A549 (cell line): ENCODE measurements at regions not wholly inside any gene's neighbourhood (a gene's known extent, or its start where the extent isn't known, plus 50 kb on each side); places are given as distances from the start of the nearest gene placed in this dataset.

Experiments used
- ATAC-seq, 2 experiments: fragments of 200-7000 bp in 1 of 2; fragments of >200 bp in 1 of 2; cut with Nextera tagmentation in 1 of 2; cut with Tn5 transposase in 1 of 2; 3 replicates each; pipeline versions ENCODE4 v1.8.0 to v1.9.1; 2018 to 2020; ENCODE audit warnings: mild to moderate bottlenecking in 1 of 2, moderate library complexity in 1 of 2
- CTCF ChIA-PET: fragments of 300-600 bp; sonication (Branson Sonifier 250); formaldehyde crosslinking; extraction: SDS; loops from one replicate; lab custom pipeline; 2021; ENCODE audit warnings: antibody characterized with exemption, inconsistent platforms; lab: Yijun Ruan, JAX
- POLR2A ChIA-PET: fragments of 350-600 bp; formaldehyde crosslinking; extraction: SDS; loops from one replicate; lab custom pipeline; 2021; ENCODE audit warnings: antibody characterized with exemption, inconsistent platforms; lab: Yijun Ruan, JAX
- DNase-seq, 2 experiments: peaks; one replicate each; pipeline versions ENCODE4 v3.0.0 to v3.0.0-alpha.2; 2011 to 2016; ENCODE audit warnings: low read depth in 1 of 2, low spot score in 1 of 2
- FAIRE-seq: peaks from 2 replicates; lab custom pipeline; 2011; peaks lifted over from hg19 to GRCh38; lab: Jason Lieb, UNC
- H3K27ac ChIP-seq, 2 experiments: fragments of >200 bp; sonication (Bioruptor Twin); formaldehyde crosslinking; 3 replicates each; pipeline ENCODE4 v1.5.1; 2016 to 2017
- H3K4me1 ChIP-seq: fragments of >200 bp; sonication (Bioruptor Twin); formaldehyde crosslinking; 3 replicates; pipeline ENCODE4 v1.6.1; 2016
- H3K4me2 ChIP-seq: fragments of >200 bp; sonication (Bioruptor Twin); formaldehyde crosslinking; 3 replicates; pipeline ENCODE4 v1.6.1; 2016
- H3K4me3 ChIP-seq: fragments of >200 bp; sonication (Bioruptor Twin); formaldehyde crosslinking; 3 replicates; pipeline ENCODE4 v1.5.1; 2016
- H3K9me3 ChIP-seq: fragments of >200 bp; sonication (Bioruptor Twin); formaldehyde crosslinking; 3 replicates; pipeline ENCODE4 v1.6.1; 2016
- ATOH8 ChIP-seq: fragments of 250-450 bp; sonication (Bioruptor Pico); IDR thresholded peaks from 2 replicates; pipeline ENCODE4 v1.5.0; 2020; ENCODE audit warnings: low read depth, mild to moderate bottlenecking, moderate library complexity
- CBX2 ChIP-seq: fragments of 200-600 bp; sonication (generic); IDR thresholded peaks from 2 replicates; pipeline ENCODE4 v1.6.1; 2016; ENCODE audit warnings: low read depth, mild to moderate bottlenecking, borderline replicate concordance
- CBX8 ChIP-seq: fragments of 200-600 bp; sonication (generic); IDR thresholded peaks from 2 replicates; pipeline ENCODE4 v1.6.1; 2016
- CEBPB ChIP-seq, 2 experiments: fragments of >200 bp in 1 of 2; sonication (Bioruptor Twin) in 1 of 2; formaldehyde crosslinking in 1 of 2; IDR thresholded peaks; 2 replicates each; pipeline ENCODE4 v1.6.1; 2012 to 2016
- CHD2 ChIP-seq: fragments of 150-350 bp; IDR thresholded peaks from 2 replicates; pipeline ENCODE4 v1.6.1; 2014; ENCODE audit warnings: low read length; ENCODE audit not compliant: partially characterized antibody
- E2F6 ChIP-seq: IDR thresholded peaks from 2 replicates; pipeline ENCODE4 v1.6.1; 2012; ENCODE audit warnings: low read depth, borderline replicate concordance
- EHMT2 ChIP-seq: fragments of 200-600 bp; sonication (generic); IDR thresholded peaks from 2 replicates; pipeline ENCODE4 v1.6.1; 2016; ENCODE audit warnings: antibody characterized with exemption, low read depth, mild to moderate bottlenecking, moderate library complexity
- ESRRA ChIP-seq: fragments of 150-350 bp; IDR thresholded peaks from 2 replicates; pipeline ENCODE4 v1.6.1; 2014; ENCODE audit warnings: mild to moderate bottlenecking, low read length, borderline replicate concordance
- FOSB ChIP-seq: fragments of 250-450 bp; sonication (Bioruptor Pico); IDR thresholded peaks from 2 replicates; pipeline ENCODE4 v1.5.0; 2020; ENCODE audit warnings: mild to moderate bottlenecking, moderate library complexity
- HOXA7 ChIP-seq: fragments of 250-450 bp; sonication (Bioruptor Pico); IDR thresholded peaks from 2 replicates; pipeline ENCODE4 v1.5.0; 2020; ENCODE audit warnings: mild to moderate bottlenecking, moderate library complexity
- HOXB13 ChIP-seq: fragments of 250-450 bp; sonication (Bioruptor Pico); IDR thresholded peaks from 2 replicates; pipeline ENCODE4 v1.5.0; 2020; ENCODE audit warnings: low read depth, mild to moderate bottlenecking, moderate library complexity
- JUN ChIP-seq, 2 experiments: fragments of >200 bp; sonication (Bioruptor Twin); formaldehyde crosslinking; IDR thresholded peaks; 2 replicates in 1 of 2; 3 replicates in 1 of 2; pipeline ENCODE4 v1.6.1; 2016 to 2017
- JUNB ChIP-seq: fragments of >200 bp; sonication (Bioruptor Twin); formaldehyde crosslinking; IDR thresholded peaks from 2 replicates; pipeline ENCODE4 v1.6.1; 2016
- KDM5A ChIP-seq: fragments of 200-600 bp; sonication (generic); IDR thresholded peaks from 2 replicates; pipeline ENCODE4 v1.6.1; 2016; ENCODE audit warnings: antibody characterized with exemption, mild to moderate bottlenecking
- MYC ChIP-seq: IDR thresholded peaks from 2 replicates; pipeline ENCODE4 v1.6.1; 2012; ENCODE audit warnings: mild to moderate bottlenecking, inconsistent platforms, low read length, improper control_type of control experiment, borderline replicate concordance
- PHF8 ChIP-seq: fragments of 200-600 bp; sonication (generic); IDR thresholded peaks from 2 replicates; pipeline ENCODE4 v1.6.1; 2016; ENCODE audit warnings: low read depth, mild to moderate bottlenecking, antibody characterized with exemption, moderate library complexity, borderline replicate concordance
- POLR2A ChIP-seq: IDR thresholded peaks from 2 replicates; pipeline ENCODE4 v1.6.1; 2012; ENCODE audit warnings: mild to moderate bottlenecking, low read length
- POLR2AphosphoS2 ChIP-seq: conservative IDR thresholded peaks from 2 replicates; pipeline ENCODE4 v1.6.1; 2012; ENCODE audit warnings: low read length, improper control_type of control experiment, inconsistent platforms
- RFX5 ChIP-seq: fragments of 450-650 bp; IDR thresholded peaks from 2 replicates; pipeline ENCODE4 v1.7.1; 2014; ENCODE audit warnings: antibody characterized with exemption, mild to moderate bottlenecking, moderate library complexity
- SMC3 ChIP-seq: fragments of >200 bp; sonication (Bioruptor Twin); formaldehyde crosslinking; IDR thresholded peaks from 3 replicates; pipeline ENCODE4 v1.6.1; 2018; ENCODE audit warnings: inconsistent platforms
- ZFP36 ChIP-seq: fragments of 450-650 bp; IDR thresholded peaks from 2 replicates; pipeline ENCODE4 v1.6.1; 2014; ENCODE audit warnings: borderline replicate concordance; ENCODE audit not compliant: partially characterized antibody
- ZNF302 ChIP-seq: fragments of 250-450 bp; sonication (Bioruptor Pico); IDR thresholded peaks from 2 replicates; pipeline ENCODE4 v1.9.0; 2021; ENCODE audit warnings: inconsistent platforms, mild to moderate bottlenecking, moderate library complexity
- ZSCAN20 ChIP-seq: fragments of 250-450 bp; sonication (Bioruptor Pico); IDR thresholded peaks from 2 replicates; pipeline ENCODE4 v1.8.0; 2022; ENCODE audit warnings: mild to moderate bottlenecking, moderate library complexity
- WGBS: methylation state at CpG from one replicate; pipeline ENCODE4 v1.1.6; 2017; ENCODE audit errors: missing lambda C conversion rate; 5-methylcytosine and 5-hydroxymethylcytosine counted together

DNA sequence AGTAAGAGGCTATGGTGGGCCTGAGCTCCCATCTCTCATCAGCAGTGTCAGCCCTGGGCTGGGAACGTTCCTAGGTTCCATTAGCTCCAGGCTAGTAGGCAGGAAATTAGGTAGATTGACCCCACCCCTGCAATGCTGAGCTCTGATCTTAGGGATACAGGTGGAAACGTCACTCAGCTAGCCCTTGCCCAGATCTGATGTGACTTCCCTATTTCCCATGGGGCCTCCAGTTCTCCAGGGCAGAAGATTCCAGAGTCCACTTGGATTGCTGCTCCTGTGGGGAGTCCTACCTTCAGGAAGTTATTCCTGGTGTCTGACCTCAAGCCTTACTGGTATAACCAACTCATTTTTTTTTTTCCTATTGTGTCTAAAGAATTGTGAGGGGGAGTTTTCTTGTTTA lies 81.1 kb downstream of the EFNB1 start:
- Histone ChIP-seq H3K4me3 (no peak overlapping the region), H3K27ac (no peak overlapping the region), H3K4me2 (no peak overlapping the region), H3K4me1 (no peaks in the 10 kb centered on the region), H3K9me3 (no peaks in the 10 kb centered on the region)
- ChIA-PET POLR2A (no interaction called here), CTCF (interaction anchor here (1.9 kb wide), 1 partner anchor 82 kb away, joined by 5 read pairs; no protein-coding TSS in a partner anchor)
- WGBS = 40% methylated on average over 1 of the region's 2 CpGs
- FAIRE-seq (no peak), ATAC-seq (no peak), DNase-seq (no peak)
- TF ChIP-seq EHMT2 = no peak
- no peak for TF ChIP-seq KDM5A
- TF ChIP-seq JUNB = no peak
- TF ChIP-seq POLR2A = no peak
- TF ChIP-seq ATOH8 = no peak
- no peak for TF ChIP-seq E2F6
- TF ChIP-seq, all 56 proteins: peak for 0

GRCh38 chrX:68908071-68908470 lies 79.2 kb downstream of the EFNB1 start:
- Histone ChIP-seq H3K4me1 (no peaks in the 10 kb centered on the region), H3K27ac (no peak overlapping the region), H3K9me3 (no peaks in the 10 kb centered on the region), H3K4me2 (no peak overlapping the region), H3K4me3 (no peak overlapping the region)
- FAIRE-seq (no peak), DNase-seq (no peak), ATAC-seq (no peak)
- no CpG with 5 or more reads among the region's 5 CpGs for WGBS
- ChIA-PET CTCF (no interaction called here), POLR2A (no interaction called here)
- TF ChIP-seq POLR2AphosphoS2 (no peak), SMC3 (no peak), CHD2 (no peak), ZSCAN20 (CRISPR knock-in tag) (no peak), CBX2 (no peak), JUN (IDR thresholded peaks at IDR 0.05) (no peak), CEBPB (IDR thresholded peaks at IDR 0.05) (no peak), ZNF302 (CRISPR knock-in tag) (no peak), ZFP36 (no peak), RFX5 (no peak), HOXB13 (CRISPR knock-in tag) (no peak), PHF8 (no peak), MYC (no peak), ESRRA (no peak), HOXA7 (CRISPR knock-in tag) (no peak)
- TF ChIP-seq, all 56 proteins: peak for 0

- no peak overlapping the region for H3K4me3 ChIP-seq
- no peak overlapping the region for H3K4me2 ChIP-seq
- 73% methylated on average over 6 of the region's 9 CpGs for WGBS
- no peaks in the 10 kb centered on the region for H3K9me3 ChIP-seq
- DNase-seq = no peak
- no peak overlapping the region for H3K27ac ChIP-seq
- ATAC-seq = peak in 1 of 2 experiments; percentile 43; a peak in 1 of 6 replicates
- TF ChIP-seq FOSB (CRISPR knock-in tag) (no peak), CBX8 (no peak)
- H3K4me1 ChIP-seq = no peaks in the 10 kb centered on the region
- no peak for FAIRE-seq
- POLR2A ChIA-PET = no interaction called here
- CTCF ChIA-PET = interaction anchor here (0.6 kb wide), 1 partner anchor 713 kb away, joined by 4 read pairs; the partner anchor contains the start of gene EDA
These were observed 74.1 kb downstream of the EFNB1 start for GRCh38 chrX:68902706-68903504.
